SKM-1 treated with dmso at 0.1 percent for 144 hours (cell line): ENCODE measurements at regions not wholly inside any gene's neighbourhood (a gene's known extent, or its start where the extent isn't known, plus 50 kb on each side); places are given as distances from the start of the nearest gene placed in this dataset.

Experiments
- DNase-seq: peaks from one replicate; lab custom pipeline; 2025; ENCODE audit not compliant: unreplicated experiment; lab: John Stamatoyannopoulos, UW

GRCh38 chrX:82912382-82912781, 595.7 kb upstream of the POU3F4 start:
- DNase-seq, result no peak

- no peak for DNase-seq
Observed at GRCh38 chrX:82934980-82935379, 573.1 kb upstream of the POU3F4 start.

DNA sequence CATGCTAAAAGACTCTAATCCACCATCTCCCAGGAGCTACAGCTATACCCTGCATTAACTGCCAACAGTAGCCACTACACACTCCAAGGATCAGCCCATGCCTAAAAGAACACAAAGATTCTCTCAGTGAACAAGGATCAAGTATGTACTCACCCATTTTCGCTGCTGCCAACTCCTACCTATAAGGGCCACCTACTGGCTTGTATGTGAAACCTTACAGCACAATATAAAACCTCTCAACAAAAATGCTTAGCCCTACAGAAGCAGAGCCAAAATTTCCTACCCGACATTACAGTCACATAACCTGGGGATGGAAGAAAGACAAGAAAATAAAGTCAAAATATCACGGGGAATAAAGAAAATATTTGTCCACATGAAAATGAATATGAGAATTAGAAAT, 562.8 kb upstream of the POU3F4 start:
- no peak for DNase-seq

DNA sequence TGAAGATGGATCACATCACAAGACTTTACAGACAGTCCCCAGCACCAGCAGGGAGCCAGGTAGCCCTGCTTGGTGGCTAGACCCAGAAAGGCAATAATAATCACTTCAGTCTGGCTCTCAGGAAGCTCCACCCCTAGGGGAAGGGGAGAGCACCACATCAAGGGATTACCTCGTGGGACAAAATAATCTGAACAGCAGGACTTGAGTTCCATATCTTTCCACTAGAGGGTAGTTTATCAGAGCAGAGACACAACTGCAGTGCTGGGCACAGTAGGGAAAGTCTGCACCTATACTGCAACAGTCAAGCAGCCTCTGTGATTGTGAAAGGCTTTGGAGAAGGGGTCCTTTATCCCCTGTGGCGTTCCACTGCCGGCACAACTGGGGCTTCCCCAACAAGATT, 547.0 kb upstream of the POU3F4 start:
- no peak for DNase-seq

DNA sequence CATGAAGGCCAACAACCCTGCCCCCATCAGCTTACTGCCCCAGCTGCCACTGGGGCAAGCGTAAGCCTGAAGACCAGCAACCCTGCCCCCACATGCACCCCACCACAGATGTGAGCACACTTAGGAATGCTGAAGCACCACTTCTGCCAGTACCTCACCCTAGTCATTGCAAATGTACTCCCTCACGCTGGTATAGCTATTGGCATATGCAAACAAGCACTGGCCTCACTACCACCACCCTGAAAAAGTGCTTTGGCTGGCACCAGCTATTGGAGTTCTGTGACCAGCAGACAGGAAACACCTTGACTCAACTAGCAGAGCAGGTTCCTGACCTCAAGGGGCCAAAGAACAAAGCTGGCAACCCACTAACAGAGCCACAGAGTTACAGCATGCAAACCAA, 534.4 kb upstream of the POU3F4 start:
- no peak for DNase-seq

DNA sequence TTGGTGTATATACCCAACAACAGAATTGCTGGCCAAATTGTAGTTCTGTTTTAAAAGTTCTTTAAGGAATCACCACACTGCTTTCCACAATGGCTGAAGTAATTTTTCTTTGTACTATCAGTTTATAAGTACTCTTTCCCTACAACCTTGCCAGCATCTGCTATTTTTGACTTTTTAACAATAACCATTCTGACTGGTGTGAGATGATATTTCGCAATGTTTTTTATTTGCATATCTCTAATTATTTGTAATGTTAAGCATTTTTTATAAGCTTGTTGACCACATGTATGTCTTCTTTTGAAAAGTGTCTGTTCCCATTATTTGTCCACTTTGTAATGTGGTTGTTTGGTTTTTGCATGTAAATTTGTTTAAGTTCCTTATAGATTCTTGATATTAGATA, 509.9 kb upstream of the POU3F4 start:
- DNase-seq, result no peak

- DNase-seq, result no peak
Observed at GRCh38 chrX:83004012-83004411, 504.1 kb upstream of the POU3F4 start.

DNA sequence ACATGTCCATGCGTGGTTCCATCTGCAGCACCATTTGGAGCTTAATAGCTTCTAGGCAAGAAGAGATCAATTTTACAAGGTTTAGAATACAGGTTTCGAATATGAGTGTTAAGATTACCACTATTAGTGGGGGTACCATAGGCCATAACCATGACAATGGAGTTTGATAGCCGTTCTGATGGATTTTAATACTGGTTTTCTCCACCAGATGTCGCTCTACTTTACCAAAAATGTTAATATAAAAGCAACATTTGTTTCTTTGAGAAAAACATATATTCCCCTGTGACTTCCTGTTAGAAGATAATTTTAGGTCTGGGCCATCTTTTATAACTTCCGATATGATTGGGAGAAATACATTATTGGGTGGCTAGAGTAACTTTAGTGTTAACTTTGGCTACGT, 499.7 kb upstream of the POU3F4 start:
- DNase-seq, result no peak

DNA sequence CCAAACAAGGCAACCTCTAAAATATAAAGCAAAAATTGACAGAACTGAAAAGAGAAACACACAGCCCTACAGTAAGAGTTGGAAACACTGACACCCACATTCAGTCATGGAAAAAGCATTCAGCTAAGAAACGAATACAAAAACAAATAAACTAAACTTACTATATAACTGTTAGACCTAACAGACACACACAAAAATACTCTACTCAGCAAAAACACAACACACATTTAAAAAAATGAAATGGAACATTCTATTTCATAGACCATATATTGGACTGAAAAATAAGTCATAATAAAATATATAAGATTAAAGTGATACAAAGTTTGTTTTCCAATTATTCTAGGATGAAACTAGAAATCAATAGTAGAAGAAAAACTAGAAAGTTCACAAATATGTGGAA, 488.8 kb upstream of the POU3F4 start:
- DNase-seq, result no peak

GRCh38 chrX:83022020-83022419, 486.1 kb upstream of the POU3F4 start:
- DNase-seq, result peak; percentile 49
